Head of caudate nucleus (tissue), 42 donors: ENCODE measurements at regions not wholly inside any gene's neighbourhood (a gene's known extent, or its start where the extent isn't known, plus 50 kb on each side); places are given as distances from the start of the nearest gene placed in this dataset.
"Not testable (repeated sequence)": the region's sequence is repeated elsewhere in the genome, so short reads cannot be mapped to it uniquely, and the experiment has no call there.

Experiments
- DNase-seq, 42 donors: peaks; one replicate each; pipeline versions ENCODE4 v3.0.0 to v3.0.0-alpha.2; 2020 to 2021; ENCODE audit warnings: mixed read lengths in 7 of 42
- intact Hi-C: fragments of 100-400 bp; cut with DNase I; formaldehyde crosslinking; loops from one replicate; pipeline ENCODE4 v1.15.0; 2022

DNA sequence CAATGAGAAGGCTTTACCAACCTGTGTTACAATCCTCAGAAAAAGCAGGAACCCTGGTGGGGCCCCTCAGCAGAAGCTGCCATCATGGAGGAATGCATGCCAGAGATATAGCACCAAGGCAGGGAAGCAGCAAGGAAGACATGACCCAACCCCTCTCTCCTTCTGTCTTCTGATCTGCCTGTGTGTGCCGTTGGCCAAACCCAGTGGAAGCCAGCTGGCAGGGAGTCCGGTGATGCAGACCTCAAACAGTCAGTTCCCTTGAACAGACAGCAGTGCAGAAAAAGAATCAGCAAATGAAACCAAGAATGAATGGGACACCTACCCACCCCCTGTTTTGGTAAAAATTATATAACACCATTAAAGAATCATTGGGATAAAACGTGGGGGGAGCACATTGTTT is 234.2 kb downstream of the ZNF608 start:
- intact Hi-C loops = no loop called here
- DNase-seq = peak in 32 of 42 donors; percentile 5 to 78 (median 37)

DNA sequence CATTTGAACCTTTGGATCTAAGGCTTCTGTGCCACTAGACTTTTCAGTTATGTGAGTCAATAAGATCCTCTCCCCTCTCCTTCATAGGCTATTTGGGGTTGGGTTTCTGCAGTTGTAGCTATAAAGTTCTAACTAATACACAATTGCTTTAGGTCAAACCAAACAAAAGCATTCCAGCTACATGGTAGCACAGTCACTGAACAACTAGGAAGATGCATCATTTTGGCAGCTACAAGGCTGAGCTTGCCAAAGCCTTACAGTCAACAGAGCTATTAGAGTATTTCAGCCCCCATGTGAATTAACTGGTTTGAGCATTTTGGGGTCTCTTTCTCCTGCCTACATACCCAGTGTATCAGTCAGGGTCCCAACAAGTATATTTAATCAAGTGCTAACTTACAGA is 234.6 kb downstream of the ZNF608 start:
- intact Hi-C loops = no loop called here
- no peak for DNase-seq

DNA sequence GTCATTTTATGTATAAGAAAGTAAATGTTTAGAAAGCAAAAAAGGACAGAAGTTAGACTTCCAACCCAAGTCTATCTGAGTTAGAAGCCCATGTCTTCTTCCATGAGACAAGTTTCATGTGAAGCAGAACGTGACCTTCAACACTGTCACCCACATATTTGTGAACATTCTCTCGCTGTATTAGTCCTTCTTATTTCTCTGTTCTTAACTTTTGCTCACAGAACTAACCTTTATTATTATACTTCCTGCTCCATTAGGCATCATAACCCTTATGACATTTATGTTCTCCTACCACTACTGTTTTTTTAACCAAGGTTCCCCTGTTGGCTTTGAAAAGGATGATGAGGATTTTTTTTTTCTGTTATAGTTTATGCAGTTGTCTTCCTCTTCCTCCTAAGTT is 238.8 kb downstream of the ZNF608 start:
- intact Hi-C loops = no loop called here
- DNase-seq = no peak

DNA sequence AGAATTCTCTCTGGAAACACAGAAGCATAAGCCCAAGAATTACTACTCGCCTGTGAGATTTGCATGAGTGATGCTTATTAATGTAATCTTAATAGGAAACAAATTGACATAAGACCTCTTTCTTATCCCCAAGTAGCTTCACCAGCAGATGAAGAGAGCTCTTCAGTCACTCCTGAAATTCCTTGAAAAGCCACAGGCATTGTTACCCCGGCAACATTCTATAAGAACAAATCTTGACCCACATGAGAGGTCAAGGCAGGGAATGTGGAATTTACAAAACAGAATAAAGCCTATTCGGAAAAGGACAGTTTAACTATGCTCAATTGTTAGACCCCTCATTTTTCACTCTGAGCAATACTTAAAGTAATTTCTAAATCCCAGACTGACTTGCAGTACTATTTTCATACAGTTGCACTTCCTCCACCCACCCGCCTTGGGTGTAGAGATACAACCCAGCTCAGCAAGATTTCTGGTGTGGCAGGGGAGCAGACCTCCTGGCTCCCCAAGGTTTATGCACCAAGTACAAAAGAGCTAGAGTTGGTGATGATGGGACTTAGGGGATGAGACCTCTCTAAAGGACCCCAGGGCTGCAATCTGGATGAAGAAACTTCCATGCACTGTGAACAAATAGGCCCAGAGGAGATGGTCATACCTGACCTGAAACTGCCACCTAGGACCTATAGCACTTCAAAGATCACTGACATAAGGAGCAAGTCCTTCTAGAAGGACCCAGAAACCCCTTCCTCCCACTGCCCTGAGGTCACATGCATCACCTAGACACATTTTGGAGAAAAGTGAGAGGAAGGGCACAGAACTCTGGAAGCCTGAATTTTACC is 242.1 kb downstream of the ZNF608 start:
- intact Hi-C loops = no loop called here
- DNase-seq = no peak

DNA sequence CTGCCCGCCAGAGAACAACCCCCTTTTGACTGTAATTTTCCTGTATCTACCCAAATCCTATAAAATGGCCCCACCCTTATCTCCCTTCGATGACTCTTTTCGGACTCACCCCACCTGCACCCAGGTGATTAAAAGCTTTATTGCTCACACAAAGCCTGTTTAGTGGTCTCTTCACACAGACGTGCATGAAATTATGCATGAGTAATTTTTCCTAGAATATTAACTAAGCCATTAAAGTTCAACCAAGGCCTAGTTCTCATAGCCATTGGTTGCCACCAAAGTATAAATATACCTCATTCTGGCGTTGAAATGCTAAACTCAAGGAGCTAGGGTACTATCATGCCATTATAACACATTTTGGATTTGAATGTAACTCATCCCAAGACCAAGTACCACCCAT is 243.9 kb downstream of the ZNF608 start:
- intact Hi-C loops = no loop called here
- DNase-seq = no peak

DNA sequence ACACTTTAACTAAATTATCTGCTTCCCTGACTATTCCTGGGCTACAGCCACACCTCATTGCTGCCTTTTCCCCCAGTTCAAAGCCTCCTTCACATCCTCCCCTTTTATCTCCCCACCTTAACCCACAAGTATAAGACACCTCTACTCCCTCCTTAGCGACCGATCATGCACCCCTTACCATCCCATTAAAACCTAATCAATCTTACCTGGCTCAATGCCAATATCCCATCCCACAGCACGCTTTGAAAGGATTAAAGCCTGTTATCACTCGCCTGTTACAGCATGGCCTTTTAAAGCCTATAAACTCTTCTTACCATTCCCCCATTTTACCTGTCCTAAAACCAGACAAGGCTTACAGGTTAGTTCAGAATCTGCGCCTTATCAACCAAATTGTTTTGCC is 246.6 kb downstream of the ZNF608 start:
- intact Hi-C loops = not testable (repeated sequence)

DNA sequence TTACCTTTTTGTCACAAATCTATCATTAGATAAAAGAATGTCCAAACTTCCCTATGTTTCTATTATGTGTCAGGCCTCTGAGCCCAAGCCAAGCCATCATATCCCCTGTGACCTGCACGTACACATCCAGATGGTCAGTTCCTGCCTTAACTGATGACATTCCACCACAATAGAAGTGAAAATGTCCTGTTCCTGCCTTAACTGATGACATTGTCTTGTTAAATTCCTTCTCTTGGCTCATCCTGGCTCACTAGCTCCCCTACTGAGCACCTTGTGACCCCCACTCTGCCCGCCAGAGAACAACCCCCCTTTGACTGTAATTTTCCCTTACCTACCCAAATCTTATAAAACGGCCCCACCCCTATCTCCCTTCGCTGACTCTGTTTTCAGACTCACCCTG is 249.5 kb downstream of the ZNF608 start:
- intact Hi-C loops, DNase-seq: not testable (repeated sequence)

More for the DNA sequence above, 246.6 kb downstream of the ZNF608 start:
- not testable (repeated sequence) for DNase-seq

DNA sequence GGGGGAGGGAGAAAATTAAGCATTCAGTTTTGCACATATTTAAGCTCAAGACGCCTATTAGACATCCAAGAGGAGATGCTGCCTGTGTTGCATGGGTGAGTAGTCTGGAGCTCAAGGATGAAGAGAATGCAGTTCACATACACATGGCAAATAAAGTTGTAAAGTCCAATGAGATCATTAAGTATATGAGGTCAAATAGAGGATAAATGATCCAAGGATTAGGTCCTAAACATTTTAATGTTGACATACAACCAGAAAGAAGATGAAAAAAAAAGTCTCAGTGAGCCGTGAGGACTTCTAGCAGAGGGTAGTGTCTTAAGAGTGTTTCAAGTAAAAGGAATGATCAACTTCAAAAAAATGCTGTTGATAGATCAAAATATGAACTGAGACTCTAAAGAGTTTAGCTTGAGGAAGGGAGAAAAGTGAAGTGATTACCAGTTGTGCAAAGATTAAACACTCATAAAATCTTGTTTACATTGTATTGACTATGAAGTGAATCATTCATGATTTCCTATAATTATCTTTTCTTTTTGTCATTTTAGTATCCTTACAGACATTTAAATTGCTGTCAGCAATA is 251.8 kb downstream of the ZNF608 start:
- no peak for DNase-seq
- intact Hi-C loops = no loop called here

DNA sequence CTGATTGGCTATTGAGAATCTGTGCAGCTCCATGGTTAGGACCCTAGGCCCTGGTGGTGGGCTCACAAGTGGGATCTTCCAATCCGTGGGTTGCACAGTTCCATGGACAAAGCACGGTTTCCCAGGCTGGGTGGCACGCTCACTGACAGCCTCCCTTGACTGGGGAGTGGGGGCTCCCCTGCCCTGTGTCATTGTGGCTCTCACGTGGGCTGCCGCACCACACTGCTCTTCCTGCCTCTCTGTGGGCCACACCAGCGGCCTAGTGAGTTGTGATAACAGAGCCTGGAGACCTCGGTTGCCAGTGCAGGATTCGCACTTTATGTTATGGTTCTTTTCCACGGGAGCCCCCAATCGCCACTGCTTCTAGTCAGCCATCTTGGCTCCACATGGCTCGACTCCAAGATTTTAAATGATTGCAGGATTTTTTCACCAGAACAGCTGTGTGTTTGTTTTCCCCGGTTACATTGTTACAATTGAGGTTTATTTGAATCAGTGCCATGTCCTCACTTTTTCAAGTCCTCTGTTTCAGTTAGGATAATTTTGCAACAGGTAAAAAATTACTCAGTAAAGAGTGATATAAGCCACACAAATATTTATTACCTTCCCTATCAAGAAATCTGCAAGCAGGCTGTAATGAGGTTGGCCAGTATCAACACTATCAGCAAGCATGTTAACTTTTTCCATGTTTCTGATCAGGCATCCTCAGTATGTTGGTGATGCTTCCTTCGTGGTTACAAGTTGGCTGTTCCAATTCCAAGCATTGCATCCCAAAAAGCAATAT is 253.8 kb downstream of the ZNF608 start:
- intact Hi-C loops = no loop called here
- DNase-seq = no peak

DNA sequence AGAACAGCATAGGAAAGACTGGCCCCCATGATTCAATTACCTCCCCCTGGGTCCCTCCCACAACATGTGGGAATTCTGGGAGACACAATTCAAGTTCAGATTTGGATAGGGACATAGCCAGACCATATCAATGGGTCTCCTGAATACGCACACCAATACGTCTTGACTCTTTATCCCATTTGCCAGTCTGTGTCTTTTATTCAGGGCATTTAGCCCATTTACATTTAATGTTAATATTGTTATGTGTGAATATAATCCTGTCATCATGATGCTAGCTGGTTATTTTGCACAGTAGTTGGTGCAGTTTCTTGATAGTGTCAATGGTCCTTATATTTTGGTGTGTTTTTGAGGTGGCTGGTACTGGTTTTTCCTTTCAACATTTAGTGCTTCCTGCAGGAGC is 256.1 kb downstream of the ZNF608 start:
- DNase-seq, intact Hi-C loops: not testable (repeated sequence)

DNA sequence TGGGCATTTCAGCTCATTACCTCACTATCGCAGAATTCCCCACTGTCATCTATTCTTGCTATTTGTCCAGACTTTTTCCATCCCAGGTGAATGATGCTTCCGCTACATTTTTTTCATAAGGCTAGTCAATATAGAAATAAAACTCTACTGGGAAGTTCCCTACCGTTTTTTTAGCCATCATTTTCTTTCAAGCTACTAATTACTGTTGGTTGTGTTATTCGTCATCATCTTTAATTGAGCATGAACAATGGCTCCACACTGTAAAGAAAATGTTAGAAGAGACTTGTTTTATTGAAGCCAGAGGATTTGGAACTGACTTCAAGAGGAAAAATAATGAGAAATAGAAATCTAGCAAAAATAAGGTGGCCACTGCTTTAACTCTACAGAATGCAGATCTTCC is 265.0 kb downstream of the ZNF608 start:
- no peak for DNase-seq
- intact Hi-C loops = no loop called here

DNA sequence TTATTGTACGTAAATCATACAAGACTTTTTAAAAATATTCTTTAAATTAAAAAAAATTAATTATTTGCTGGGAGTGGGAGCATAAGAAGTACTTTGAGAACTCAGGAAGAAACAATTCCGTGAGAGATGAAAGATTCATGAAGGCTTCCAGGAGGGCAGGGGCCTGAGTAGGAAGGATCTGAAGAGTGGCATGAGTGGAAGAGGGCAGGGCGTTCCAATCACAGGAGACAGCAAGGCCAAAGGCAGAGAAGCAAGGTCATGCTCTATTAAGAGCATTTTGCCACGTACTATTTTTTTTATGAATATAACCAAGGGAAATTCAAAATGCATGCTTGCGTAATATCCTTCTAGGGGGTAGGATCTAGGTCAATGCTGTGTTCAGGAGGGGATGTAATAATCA is 265.5 kb downstream of the ZNF608 start:
- DNase-seq = no peak
- intact Hi-C loops = no loop called here

DNA sequence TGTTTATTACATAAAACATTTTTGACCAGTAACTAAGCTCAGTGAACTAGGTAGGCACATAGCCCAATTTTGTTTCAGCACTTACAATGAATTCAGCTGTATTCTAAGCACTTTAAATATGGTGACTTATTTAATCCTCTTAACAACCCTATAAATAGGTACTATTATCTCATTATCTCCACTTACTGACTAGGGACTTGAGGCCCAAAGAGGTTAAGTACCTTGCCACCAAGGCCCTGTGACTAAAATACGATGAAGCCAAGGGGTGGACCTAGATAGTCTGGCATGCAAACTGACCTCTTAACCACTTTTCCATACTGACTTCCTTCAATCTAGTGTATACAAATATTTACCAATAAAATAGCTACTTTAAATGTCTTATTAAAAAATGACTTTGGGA is 266.4 kb downstream of the ZNF608 start:
- intact Hi-C loops = no loop called here
- DNase-seq = no peak

DNA sequence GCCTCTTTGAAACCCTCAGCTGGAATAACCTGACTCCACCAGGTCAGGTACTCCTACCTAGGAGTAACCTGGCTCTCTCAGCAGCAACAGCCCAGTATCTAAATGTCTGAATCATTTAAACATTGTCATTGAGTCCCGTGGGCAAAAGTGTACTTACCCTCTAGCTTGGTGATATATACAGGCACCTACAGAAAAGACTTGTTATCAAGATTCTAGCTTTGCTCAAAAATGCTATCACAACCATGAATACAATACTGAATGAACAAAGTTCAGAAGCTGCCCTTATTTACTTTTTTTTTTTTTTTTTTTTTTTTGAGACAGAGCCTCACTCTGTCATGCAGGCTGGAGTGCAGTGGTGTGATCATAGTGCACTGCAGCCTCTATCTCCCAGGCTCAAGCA is 268.2 kb downstream of the ZNF608 start:
- intact Hi-C loops = no loop called here
- no peak for DNase-seq

DNA sequence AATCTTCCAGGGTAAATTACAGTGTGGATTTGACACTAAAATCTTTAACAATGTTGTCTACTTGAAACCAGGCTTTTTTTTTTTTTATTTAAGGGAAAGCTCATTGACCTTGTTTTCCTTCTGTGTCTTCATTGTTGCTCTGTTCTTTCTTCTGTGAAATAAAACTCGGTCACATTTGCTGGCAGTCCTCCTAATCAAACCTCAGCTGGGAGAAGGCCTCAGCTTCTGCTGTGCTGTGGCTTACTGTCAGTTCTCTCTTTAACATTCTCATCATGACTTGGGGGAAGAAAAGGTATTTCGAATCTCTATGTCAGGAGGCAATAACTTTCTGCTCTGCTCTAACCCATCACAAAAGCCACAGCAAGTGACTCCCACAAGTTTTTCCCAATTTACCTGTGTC is 268.9 kb downstream of the ZNF608 start:
- intact Hi-C loops = no loop called here
- peak in 17 of 42 donors; percentile 8 to 61 (median 35) for DNase-seq

DNA sequence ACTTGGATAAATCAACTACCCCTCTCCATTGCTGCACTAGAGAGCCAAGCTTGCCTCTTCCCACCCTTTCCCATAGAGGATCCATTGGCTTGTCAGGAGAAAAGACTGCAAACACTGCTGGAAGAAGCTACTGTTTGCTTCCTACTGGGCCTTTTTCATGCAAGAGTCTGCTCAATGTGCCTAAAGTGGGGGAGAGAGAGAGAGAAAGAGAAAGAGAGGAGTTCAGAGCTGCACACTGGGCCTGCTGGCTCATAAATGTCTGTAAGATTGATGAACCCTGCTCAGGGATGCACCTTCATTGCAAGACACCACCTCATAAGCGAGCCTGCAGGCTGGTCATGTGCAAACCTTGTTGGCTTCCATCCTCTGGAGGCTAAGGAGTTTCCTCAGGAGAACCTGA is 269.4 kb downstream of the ZNF608 start:
- intact Hi-C loops = no loop called here
- no peak for DNase-seq

DNA sequence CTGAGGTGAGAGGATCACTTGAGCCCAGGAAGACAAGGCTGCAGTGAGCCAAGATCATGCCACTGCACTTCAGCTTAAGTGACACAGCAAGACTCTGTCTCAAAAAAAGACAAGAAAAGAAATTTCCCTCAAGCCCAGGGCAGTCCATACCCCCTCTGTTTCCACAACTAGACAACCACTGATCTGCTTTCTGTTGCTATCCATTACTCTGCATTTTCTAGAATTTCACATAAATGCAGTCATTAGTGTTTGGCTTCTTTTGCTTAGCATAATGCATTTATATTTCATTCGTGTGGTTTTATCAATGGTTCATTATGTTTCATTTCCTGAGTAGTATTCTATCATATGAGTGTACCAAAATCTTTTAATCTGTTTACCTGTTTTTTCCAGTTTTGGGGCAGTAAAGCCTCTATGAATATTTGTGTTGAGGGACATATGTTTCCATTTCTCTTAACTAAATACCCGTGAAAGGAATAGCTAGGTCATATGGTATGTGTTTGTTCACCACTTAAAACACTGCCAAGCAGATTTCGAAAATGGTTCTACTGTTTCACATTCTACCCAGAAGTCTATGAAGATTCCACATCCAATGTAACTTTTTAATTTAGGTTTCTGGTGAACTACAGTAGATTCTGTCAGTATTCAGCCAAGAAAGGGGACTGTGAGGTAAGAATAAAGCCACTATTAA is 271.8 kb downstream of the ZNF608 start:
- no peak for DNase-seq
- intact Hi-C loops = no loop called here

DNA sequence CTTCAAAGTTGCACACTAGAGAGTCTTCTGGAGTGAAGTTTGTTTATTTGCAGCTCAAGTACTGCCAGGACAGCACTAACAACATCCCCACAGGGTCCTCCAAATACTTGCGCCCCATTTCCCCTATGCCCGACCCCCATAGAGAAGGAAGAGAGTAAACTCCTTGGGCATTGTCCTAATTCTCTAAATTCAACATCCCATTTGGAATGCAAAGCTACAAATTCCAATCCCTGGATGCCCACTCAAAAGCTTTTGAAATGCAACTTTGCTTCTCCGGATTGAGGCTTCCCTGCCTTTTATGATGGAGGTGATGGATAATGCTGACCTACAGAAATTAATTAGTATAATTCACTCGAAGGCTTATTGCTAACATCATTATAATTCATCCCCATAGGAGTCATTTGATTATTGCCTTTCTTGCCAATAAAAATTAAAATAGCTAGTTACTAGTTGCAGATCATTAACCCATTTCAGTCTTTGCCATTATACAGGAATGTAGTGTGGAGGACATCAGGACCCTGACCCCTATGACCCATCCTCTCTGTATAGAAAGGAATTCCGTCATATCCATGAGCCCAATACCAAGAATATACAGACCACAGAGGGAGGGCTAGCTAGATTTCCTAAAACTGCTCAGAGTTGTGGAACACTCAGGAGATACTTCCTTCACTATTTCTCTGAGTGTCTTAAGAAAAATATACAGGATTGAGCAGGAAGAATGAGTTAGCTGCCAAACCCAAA is 277.6 kb downstream of the ZNF608 start:
- DNase-seq = no peak
- intact Hi-C loops = no loop called here

DNA sequence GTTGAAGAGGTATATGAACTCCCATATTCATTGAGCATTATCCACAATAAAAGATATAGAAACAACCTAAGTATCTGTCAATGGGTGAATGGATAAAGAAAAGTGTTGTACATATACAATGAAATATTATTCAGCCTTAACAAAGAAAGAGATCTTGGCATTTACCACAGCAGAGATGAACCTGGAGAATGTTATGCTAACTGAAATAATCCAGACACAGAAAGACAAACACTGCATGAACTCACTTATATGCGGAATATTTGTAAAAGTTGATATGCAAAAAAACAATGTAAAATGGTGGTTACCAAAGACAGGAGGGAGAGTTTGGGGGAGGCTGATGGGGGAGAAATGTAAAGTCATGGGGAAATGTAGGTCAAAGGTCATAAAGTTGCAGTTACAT is 278.7 kb downstream of the ZNF608 start:
- intact Hi-C loops = no loop called here

More for the DNA sequence above, 278.7 kb downstream of the ZNF608 start:
- no peak for DNase-seq
